Neural cell (in vitro differentiated cells): ENCODE measurements at regions not wholly inside any gene's neighbourhood (a gene's known extent, or its start where the extent isn't known, plus 50 kb on each side); places are given as distances from the start of the nearest gene placed in this dataset.

Source experiments
- CTCF ChIP-seq: fragments of 450-650 bp; IDR thresholded peaks from 2 replicates; pipeline ENCODE4 v1.5.1; 2014; ENCODE audit warnings: antibody characterized with exemption, mild to moderate bottlenecking, moderate library complexity; ENCODE audit not compliant: poor library complexity, severe bottlenecking
- EP300 ChIP-seq: fragments of 450-650 bp; conservative IDR thresholded peaks from 2 replicates; pipeline ENCODE4 v1.6.1; 2014; ENCODE audit warnings: antibody characterized with exemption, mild to moderate bottlenecking, moderate library complexity; ENCODE audit not compliant: poor library complexity, severe bottlenecking
- EZH2 ChIP-seq: fragments of 200-600, 300-800 bp; shearing (Covaris generic), sonication (generic); IDR thresholded peaks from 2 replicates; pipeline ENCODE4 v1.6.1; 2014; ENCODE audit warnings: antibody characterized with exemption, low read length, borderline replicate concordance, mild to moderate bottlenecking; ENCODE audit not compliant: insufficient read depth, poor library complexity, severe bottlenecking
- MXI1 ChIP-seq: fragments of 450-650 bp; conservative IDR thresholded peaks from 2 replicates; pipeline ENCODE4 v1.6.1; 2014; ENCODE audit warnings: antibody characterized with exemption, mild to moderate bottlenecking; ENCODE audit not compliant: poor library complexity, severe bottlenecking
- POLR2AphosphoS5 ChIP-seq: IDR thresholded peaks from 2 replicates; pipeline ENCODE4 v1.6.1; 2012
- RAD21 ChIP-seq: fragments of 450-650 bp; conservative IDR thresholded peaks from 2 replicates; pipeline ENCODE4 v1.6.1; 2014; ENCODE audit warnings: antibody characterized with exemption, mild to moderate bottlenecking, moderate library complexity
- REST ChIP-seq: IDR thresholded peaks from 2 replicates; pipeline ENCODE4 v1.6.1; 2012; ENCODE audit warnings: borderline replicate concordance
- TAF1 ChIP-seq: IDR thresholded peaks from 2 replicates; pipeline ENCODE4 v1.6.1; 2012; ENCODE audit warnings: low read depth

DNA sequence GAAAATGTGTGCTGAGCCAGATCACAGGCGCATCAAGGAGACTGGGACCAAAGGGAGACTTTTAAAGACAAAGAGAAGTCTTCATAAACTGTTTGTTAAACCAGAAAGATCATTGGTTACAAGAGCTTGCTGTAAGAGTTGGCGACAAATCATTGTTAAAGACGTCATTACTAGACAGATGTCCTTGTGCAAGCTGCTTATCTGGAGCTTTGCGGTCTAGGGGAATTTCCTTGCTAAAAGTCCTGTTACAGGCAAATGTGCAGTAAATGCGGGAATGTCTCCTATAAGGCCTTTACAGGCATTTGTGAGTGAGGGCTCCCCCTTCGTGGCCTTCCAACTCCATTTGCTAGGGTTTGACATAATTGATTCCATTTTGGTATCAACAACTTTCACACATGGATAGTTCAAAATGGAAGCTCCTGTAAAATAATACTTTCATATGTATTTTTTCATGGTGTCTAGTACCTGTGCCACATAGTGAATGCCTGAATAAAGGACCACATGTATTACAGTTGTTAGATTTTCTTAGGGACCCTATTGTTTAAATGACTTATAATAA, 362.4 kb downstream of the UTRN start:
- TF ChIP-seq CTCF = no peak
- no peak for TF ChIP-seq REST
- TF ChIP-seq POLR2AphosphoS5 = no peak
- no peak for TF ChIP-seq MXI1
- TF ChIP-seq TAF1 = no peak
- TF ChIP-seq EZH2 = no peak
- TF ChIP-seq RAD21 = no peak
- no peak for TF ChIP-seq EP300
